ENCODE measurements at regions not wholly inside any gene's neighbourhood (a gene's known extent, or its start where the extent isn't known, plus 50 kb on each side); places are given as distances from the start of the nearest gene placed in this dataset.

DNA sequence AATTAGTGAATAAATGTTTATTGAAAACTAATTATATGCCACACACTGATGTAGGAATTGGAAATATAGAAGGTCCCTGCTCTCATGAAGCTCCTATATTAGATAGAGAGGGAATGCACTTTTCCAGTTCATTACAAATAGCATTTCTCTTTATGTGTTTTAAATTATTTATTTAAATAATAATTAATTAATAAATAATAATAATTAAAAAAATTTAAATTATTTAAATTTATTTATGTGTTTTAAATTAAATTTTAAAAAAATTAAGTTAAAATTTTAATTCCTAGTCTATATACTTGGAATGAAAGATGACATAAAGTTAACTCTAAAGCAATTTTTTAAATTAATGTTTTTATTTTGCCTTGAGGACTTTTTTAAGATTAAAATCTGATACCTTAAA lies 121.7 kb upstream of the ZNF804B start (continued):
- TF ChIP-seq, protein P1, sequence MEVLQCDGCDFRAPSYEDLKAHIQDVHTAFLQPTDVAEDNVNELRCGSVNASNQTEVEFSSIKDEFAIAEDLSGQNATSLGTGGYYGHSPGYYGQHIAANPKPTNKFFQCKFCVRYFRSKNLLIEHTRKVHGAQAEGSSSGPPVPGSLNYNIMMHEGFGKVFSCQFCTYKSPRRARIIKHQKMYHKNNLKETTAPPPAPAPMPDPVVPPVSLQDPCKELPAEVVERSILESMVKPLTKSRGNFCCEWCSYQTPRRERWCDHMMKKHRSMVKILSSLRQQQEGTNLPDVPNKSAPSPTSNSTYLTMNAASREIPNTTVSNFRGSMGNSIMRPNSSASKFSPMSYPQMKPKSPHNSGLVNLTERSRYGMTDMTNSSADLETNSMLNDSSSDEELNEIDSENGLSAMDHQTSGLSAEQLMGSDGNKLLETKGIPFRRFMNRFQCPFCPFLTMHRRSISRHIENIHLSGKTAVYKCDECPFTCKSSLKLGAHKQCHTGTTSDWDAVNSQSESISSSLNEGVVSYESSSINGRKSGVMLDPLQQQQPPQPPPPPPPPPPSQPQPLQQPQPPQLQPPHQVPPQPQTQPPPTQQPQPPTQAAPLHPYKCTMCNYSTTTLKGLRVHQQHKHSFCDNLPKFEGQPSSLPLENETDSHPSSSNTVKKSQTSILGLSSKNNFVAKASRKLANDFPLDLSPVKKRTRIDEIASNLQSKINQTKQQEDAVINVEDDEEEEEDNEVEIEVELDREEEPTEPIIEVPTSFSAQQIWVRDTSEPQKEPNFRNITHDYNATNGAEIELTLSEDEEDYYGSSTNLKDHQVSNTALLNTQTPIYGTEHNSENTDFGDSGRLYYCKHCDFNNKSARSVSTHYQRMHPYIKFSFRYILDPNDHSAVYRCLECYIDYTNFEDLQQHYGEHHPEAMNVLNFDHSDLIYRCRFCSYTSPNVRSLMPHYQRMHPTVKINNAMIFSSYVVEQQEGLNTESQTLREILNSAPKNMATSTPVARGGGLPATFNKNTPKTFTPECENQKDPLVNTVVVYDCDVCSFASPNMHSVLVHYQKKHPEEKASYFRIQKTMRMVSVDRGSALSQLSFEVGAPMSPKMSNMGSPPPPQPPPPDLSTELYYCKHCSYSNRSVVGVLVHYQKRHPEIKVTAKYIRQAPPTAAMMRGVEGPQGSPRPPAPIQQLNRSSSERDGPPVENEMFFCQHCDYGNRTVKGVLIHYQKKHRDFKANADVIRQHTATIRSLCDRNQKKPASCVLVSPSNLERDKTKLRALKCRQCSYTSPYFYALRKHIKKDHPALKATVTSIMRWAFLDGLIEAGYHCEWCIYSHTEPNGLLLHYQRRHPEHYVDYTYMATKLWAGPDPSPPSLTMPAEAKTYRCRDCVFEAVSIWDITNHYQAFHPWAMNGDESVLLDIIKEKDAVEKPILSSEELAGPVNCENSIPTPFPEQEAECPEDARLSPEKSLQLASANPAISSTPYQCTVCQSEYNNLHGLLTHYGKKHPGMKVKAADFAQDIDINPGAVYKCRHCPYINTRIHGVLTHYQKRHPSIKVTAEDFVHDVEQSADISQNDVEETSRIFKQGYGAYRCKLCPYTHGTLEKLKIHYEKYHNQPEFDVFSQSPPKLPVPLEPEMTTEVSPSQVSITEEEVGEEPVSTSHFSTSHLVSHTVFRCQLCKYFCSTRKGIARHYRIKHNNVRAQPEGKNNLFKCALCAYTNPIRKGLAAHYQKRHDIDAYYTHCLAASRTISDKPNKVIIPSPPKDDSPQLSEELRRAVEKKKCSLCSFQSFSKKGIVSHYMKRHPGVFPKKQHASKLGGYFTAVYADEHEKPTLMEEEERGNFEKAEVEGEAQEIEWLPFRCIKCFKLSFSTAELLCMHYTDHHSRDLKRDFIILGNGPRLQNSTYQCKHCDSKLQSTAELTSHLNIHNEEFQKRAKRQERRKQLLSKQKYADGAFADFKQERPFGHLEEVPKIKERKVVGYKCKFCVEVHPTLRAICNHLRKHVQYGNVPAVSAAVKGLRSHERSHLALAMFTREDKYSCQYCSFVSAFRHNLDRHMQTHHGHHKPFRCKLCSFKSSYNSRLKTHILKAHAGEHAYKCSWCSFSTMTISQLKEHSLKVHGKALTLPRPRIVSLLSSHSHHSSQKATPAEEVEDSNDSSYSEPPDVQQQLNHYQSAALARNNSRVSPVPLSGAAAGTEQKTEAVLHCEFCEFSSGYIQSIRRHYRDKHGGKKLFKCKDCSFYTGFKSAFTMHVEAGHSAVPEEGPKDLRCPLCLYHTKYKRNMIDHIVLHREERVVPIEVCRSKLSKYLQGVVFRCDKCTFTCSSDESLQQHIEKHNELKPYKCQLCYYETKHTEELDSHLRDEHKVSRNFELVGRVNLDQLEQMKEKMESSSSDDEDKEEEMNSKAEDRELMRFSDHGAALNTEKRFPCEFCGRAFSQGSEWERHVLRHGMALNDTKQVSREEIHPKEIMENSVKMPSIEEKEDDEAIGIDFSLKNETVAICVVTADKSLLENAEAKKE (CRISPR knock-in tag; IDR thresholded peaks at IDR 0.05) = no peak
- TF ChIP-seq EZH2phosphoT487 (IDR thresholded peaks at IDR 0.05; ENCODE audit: unreplicated experiment) (no peak), CTCF (conservative IDR thresholded peaks at IDR 0.05; ENCODE audit: low read depth in 2 of 2) (no peak), REST (IDR thresholded peaks at IDR 0.05; ENCODE audit: unreplicated experiment) (no peak), NANOG (IDR thresholded peaks at IDR 0.05; ENCODE audit: borderline replicate concordance) (no peak), ZNF114 (CRISPR knock-in tag; IDR thresholded peaks at IDR 0.05) (no peak), STAT1 (IDR thresholded peaks at IDR 0.05; ENCODE audit: unreplicated experiment) (no peak), JUNB (IDR thresholded peaks at IDR 0.05; ENCODE audit: unreplicated experiment) (no peak)
